ENCODE measurements at regions not wholly inside any gene's neighbourhood (a gene's known extent, or its start where the extent isn't known, plus 50 kb on each side); places are given as distances from the start of the nearest gene placed in this dataset.

- Histone ChIP-seq H3K9me3 (replicated peaks; ENCODE audit: control insufficient read depth, insufficient read depth, low read depth, low read length) (no peaks in the 10 kb centered on the region; the same call in 1 of the 2 replicates), H3K27me3 (ENCODE audit: control insufficient read depth in 2 of 2, insufficient read depth in 2 of 2, low read length in 2 of 2) (no peaks in the 10 kb centered on the region), H3K4me2 (ENCODE audit: insufficient read depth, low read length) (no peak overlapping the region), H3K4me1 (replicated peaks in 1 of 2; ENCODE audit: control insufficient read depth in 2 of 2, insufficient read depth in 2 of 2, low read length in 2 of 2) (no peaks in the 10 kb centered on the region), H3K36me3 (ENCODE audit: control insufficient read depth, insufficient read depth, low read length) (no peaks in the 10 kb centered on the region), H3K4me3 (no peak overlapping the region), H3K79me2 (ENCODE audit: control insufficient read depth, insufficient read depth, low read length) (no peaks in the 10 kb centered on the region), H3K9me1 (ENCODE audit: control insufficient read depth, insufficient read depth, low read length) (no peaks in the 10 kb centered on the region), H2AFZ (ENCODE audit: low read depth, low read length) (no peak overlapping the region), H4K20me1 (replicated peaks; ENCODE audit: control insufficient read depth, insufficient read depth, low read length) (no peaks in the 10 kb centered on the region), H3K27ac (ENCODE audit: extremely low read depth, low read depth, low read length) (no peak overlapping the region), H3K9ac (ENCODE audit: insufficient read depth in 1 of 2, low read depth in 2 of 2, low read length in 2 of 2) (no peak overlapping the region)
- DNase-seq (ENCODE audit: extremely low read depth in 1 of 4, low spot score in 3 of 4) = no peak
- in situ Hi-C loops (cut with MboI) (no loop called here), intact Hi-C loops (cut with micrococcal nuclease) (no loop called here)
- CTCF ChIA-PET (ENCODE audit: low intra/inter-chr PET ratio) = no interaction called here
- BruUV-seq (replicated peaks) = no TSS peak
- WGBS (ENCODE audit: insufficient coverage, low coverage, missing lambda C conversion rate) = 49% methylated on average over 9 of the region's 9 CpGs
- POLR2A ChIA-PET = no interaction called here
- TF ChIP-seq HMG20B (CRISPR knock-in tag; IDR thresholded peaks at IDR 0.05) (no peak), BRD4 (IDR thresholded peaks at IDR 0.05) (no peak), RHOXF2B (CRISPR knock-in tag; conservative IDR thresholded peaks at IDR 0.05) (no peak), HDAC8 (tag; IDR thresholded peaks at IDR 0.05) (no peak), ASH1L (IDR thresholded peaks at IDR 0.05; ENCODE audit: borderline replicate concordance, low read depth, partially characterized antibody) (no peak), HNRNPLL (IDR thresholded peaks at IDR 0.05; ENCODE audit: low read depth, low read length, poor library complexity, severe bottlenecking) (no peak), SLC30A9 (CRISPR knock-in tag; IDR thresholded peaks at IDR 0.05) (no peak), RFX5 (IDR thresholded peaks at IDR 0.05; ENCODE audit: low read depth, low read length) (no peak), SRSF1 (IDR thresholded peaks at IDR 0.05; ENCODE audit: low read depth, low read length) (no peak), XRCC4 (IDR thresholded peaks at IDR 0.05; ENCODE audit: extremely low read depth, insufficient read depth, insufficient read length) (no peak), HOMEZ (CRISPR knock-in tag; IDR thresholded peaks at IDR 0.05) (no peak), TFAP4 (CRISPR knock-in tag; IDR thresholded peaks at IDR 0.05; ENCODE audit: borderline replicate concordance) (no peak)
- no peak for ATAC-seq
- no peak for FAIRE-seq
These were observed 239.7 kb upstream of the KLF3 start for GRCh38 chr4:38424151-38424871.

All from K562 (cell line).